MM.1S (cell line): ENCODE measurements at regions not wholly inside any gene's neighbourhood (a gene's known extent, or its start where the extent isn't known, plus 50 kb on each side); places are given as distances from the start of the nearest gene placed in this dataset.

Experiments
- DNase-seq: peaks from one replicate; pipeline ENCODE4 v3.0.0-alpha.2; 2015
- H2AFZ ChIP-seq: fragments of 300-600 bp; sonication (generic); 2 replicates; pipeline ENCODE4 v1.6.0; 2016; ENCODE audit warnings: antibody characterized with exemption, low read length
- H3F3A ChIP-seq: fragments of 300-600 bp; sonication (generic); 2 replicates; pipeline ENCODE4 v1.6.1; 2016; ENCODE audit warnings: mild to moderate bottlenecking, antibody characterized with exemption, low read length, moderate library complexity, mixed read lengths; ENCODE audit not compliant: insufficient read depth
- H3K27ac ChIP-seq: fragments of 300-600 bp; sonication (generic); 2 replicates; pipeline ENCODE4 v1.5.1; 2016; ENCODE audit warnings: mild to moderate bottlenecking, low read length
- H3K27me3 ChIP-seq: fragments of 300-600 bp; sonication (generic); replicated peaks from 2 replicates; pipeline ENCODE4 v1.6.0; 2016; ENCODE audit warnings: low read length; ENCODE audit not compliant: insufficient read depth
- H3K36me3 ChIP-seq: fragments of 300-600 bp; sonication (generic); replicated peaks from 2 replicates; pipeline ENCODE4 v1.6.1; 2016; ENCODE audit warnings: mild to moderate bottlenecking, low read length, mixed read lengths; ENCODE audit not compliant: insufficient read depth
- H3K4me1 ChIP-seq: fragments of 300-600 bp; sonication (generic); 2 replicates; pipeline ENCODE4 v1.6.1; 2016; ENCODE audit warnings: low read length, mixed read lengths
- H3K4me2 ChIP-seq: fragments of 300-600 bp; sonication (generic); 2 replicates; pipeline ENCODE4 v1.6.0; 2016; ENCODE audit warnings: low read depth, low read length
- H3K4me3 ChIP-seq: fragments of 300-600 bp; sonication (generic); 2 replicates; pipeline ENCODE4 v1.5.1; 2016; ENCODE audit warnings: low read length, mixed read lengths
- H3K79me2 ChIP-seq: fragments of 300-600 bp; sonication (generic); 2 replicates; pipeline ENCODE4 v1.6.1; 2016; ENCODE audit warnings: mixed run types, low read length, mixed read lengths
- H3K9ac ChIP-seq: fragments of 300-600 bp; sonication (generic); 2 replicates; pipeline ENCODE4 v1.6.1; 2016; ENCODE audit warnings: low read length, mixed read lengths
- H3K9me2 ChIP-seq: fragments of 300-600 bp; sonication (generic); replicated peaks from 2 replicates; pipeline ENCODE4 v1.6.1; 2016; ENCODE audit warnings: mild to moderate bottlenecking, low read length, mixed read lengths; ENCODE audit not compliant: insufficient read depth
- H3K9me3 ChIP-seq: fragments of 300-600 bp; sonication (generic); replicated peaks from 2 replicates; pipeline ENCODE4 v1.6.1; 2016; ENCODE audit warnings: mild to moderate bottlenecking, low read length, mixed read lengths; ENCODE audit not compliant: insufficient read depth
- H4K20me1 ChIP-seq: fragments of 300-600 bp; sonication (generic); 2 replicates; pipeline ENCODE4 v1.6.1; 2016; ENCODE audit warnings: mild to moderate bottlenecking, low read length, moderate library complexity, mixed read lengths; ENCODE audit not compliant: insufficient read depth
- EZH2phosphoT487 ChIP-seq: fragments of 300-600 bp; sonication (generic); IDR thresholded peaks from 2 replicates; pipeline ENCODE4 v1.6.1; 2018; ENCODE audit warnings: antibody characterized with exemption, low read length
- TF ChIP-seq, protein P1 (sequence below): fragments of 300-600 bp; sonication (generic); IDR thresholded peaks from 2 replicates; pipeline ENCODE4 v1.5.1; 2016; ENCODE audit warnings: antibody characterized with exemption, low read length, mixed read lengths

GRCh38 chr18:54777989-54778388 lies 50.3 kb upstream of the RAB27B start:
- Histone ChIP-seq H3K79me2 (no peaks in the 10 kb centered on the region), H3K4me1 (no peaks in the 10 kb centered on the region), H3K4me3 (no peak overlapping the region), H3K4me2 (no peak overlapping the region), H4K20me1 (no peaks in the 10 kb centered on the region), H2AFZ (no peak overlapping the region), H3K9ac (no peak overlapping the region), H3F3A (no peaks in the 10 kb centered on the region), H3K27ac (no peak overlapping the region), H3K27me3 (no peaks in the 10 kb centered on the region), H3K9me2 (no peaks in the 10 kb centered on the region), H3K9me3 (no peaks in the 10 kb centered on the region), H3K36me3 (no peaks in the 10 kb centered on the region)
- TF ChIP-seq, protein P1, sequence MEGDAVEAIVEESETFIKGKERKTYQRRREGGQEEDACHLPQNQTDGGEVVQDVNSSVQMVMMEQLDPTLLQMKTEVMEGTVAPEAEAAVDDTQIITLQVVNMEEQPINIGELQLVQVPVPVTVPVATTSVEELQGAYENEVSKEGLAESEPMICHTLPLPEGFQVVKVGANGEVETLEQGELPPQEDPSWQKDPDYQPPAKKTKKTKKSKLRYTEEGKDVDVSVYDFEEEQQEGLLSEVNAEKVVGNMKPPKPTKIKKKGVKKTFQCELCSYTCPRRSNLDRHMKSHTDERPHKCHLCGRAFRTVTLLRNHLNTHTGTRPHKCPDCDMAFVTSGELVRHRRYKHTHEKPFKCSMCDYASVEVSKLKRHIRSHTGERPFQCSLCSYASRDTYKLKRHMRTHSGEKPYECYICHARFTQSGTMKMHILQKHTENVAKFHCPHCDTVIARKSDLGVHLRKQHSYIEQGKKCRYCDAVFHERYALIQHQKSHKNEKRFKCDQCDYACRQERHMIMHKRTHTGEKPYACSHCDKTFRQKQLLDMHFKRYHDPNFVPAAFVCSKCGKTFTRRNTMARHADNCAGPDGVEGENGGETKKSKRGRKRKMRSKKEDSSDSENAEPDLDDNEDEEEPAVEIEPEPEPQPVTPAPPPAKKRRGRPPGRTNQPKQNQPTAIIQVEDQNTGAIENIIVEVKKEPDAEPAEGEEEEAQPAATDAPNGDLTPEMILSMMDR, result no peak
- TF ChIP-seq EZH2phosphoT487, result no peak
- DNase-seq, result no peak
